IPS-18a (cell line): ENCODE measurements at regions not wholly inside any gene's neighbourhood (a gene's known extent, or its start where the extent isn't known, plus 50 kb on each side); places are given as distances from the start of the nearest gene placed in this dataset.
"Not testable (repeated sequence)": the region's sequence is repeated elsewhere in the genome, so short reads cannot be mapped to it uniquely, and the experiment has no call there.

Experiments used
- H3K27ac ChIP-seq: one replicate; pipeline ENCODE4 v1.5.1; 2013; ENCODE audit warnings: low read length
- H3K27me3 ChIP-seq: one replicate; pipeline ENCODE4 v1.6.1; 2013; ENCODE audit warnings: mild to moderate bottlenecking, low read length; ENCODE audit not compliant: control insufficient read depth, insufficient read depth
- H3K36me3 ChIP-seq: one replicate; pipeline ENCODE4 v1.6.1; 2013; ENCODE audit warnings: low read depth, low read length; ENCODE audit not compliant: control insufficient read depth
- H3K4me1 ChIP-seq: one replicate; pipeline ENCODE4 v1.6.1; 2013; ENCODE audit warnings: low read depth, low read length; ENCODE audit not compliant: control insufficient read depth
- H3K4me3 ChIP-seq: one replicate; pipeline ENCODE4 v1.5.1; 2013; ENCODE audit warnings: low read length
- H3K9ac ChIP-seq: one replicate; pipeline ENCODE4 v1.6.1; 2013; ENCODE audit warnings: mild to moderate bottlenecking, low read length, moderate library complexity
- H3K9me3 ChIP-seq: one replicate; pipeline ENCODE4 v1.6.1; 2013; ENCODE audit warnings: low read depth, low read length; ENCODE audit not compliant: control insufficient read depth

GRCh38 chr13:26485786-26486185 is 71.7 kb upstream of the WASF3 start:
- no peaks in the 10 kb centered on the region for H3K36me3 ChIP-seq
- H3K27ac ChIP-seq = no peak overlapping the region
- no peaks in the 10 kb centered on the region for H3K4me1 ChIP-seq
- H3K27me3 ChIP-seq = no peaks in the 10 kb centered on the region
- H3K9ac ChIP-seq = no peak overlapping the region
- H3K9me3 ChIP-seq = no peaks in the 10 kb centered on the region
- no peak overlapping the region for H3K4me3 ChIP-seq

- Histone ChIP-seq H3K9me3 (no peaks in the 10 kb centered on the region), H3K9ac (no peak overlapping the region), H3K4me1 (no peaks in the 10 kb centered on the region), H3K27me3 (no peaks in the 10 kb centered on the region), H3K4me3 (no peak overlapping the region), H3K27ac (no peak overlapping the region), H3K36me3 (no peaks in the 10 kb centered on the region)
Observed at GRCh38 chr13:26486550-26486949, 70.9 kb upstream of the WASF3 start.

GRCh38 chr13:26487781-26488180 is 69.7 kb upstream of the WASF3 start:
- H3K36me3 ChIP-seq = no peaks in the 10 kb centered on the region
- no peak overlapping the region for H3K27ac ChIP-seq
- no peak overlapping the region for H3K9ac ChIP-seq
- no peak overlapping the region for H3K4me3 ChIP-seq
- H3K27me3 ChIP-seq = no peaks in the 10 kb centered on the region
- H3K9me3 ChIP-seq = no peaks in the 10 kb centered on the region
- no peaks in the 10 kb centered on the region for H3K4me1 ChIP-seq

GRCh38 chr13:26488236-26489003 is 69.1 kb upstream of the WASF3 start:
- Histone ChIP-seq H3K4me1 (no peaks in the 10 kb centered on the region), H3K27me3 (no peaks in the 10 kb centered on the region), H3K36me3 (no peaks in the 10 kb centered on the region), H3K27ac (no peak overlapping the region), H3K9me3 (no peaks in the 10 kb centered on the region), H3K4me3 (no peak overlapping the region), H3K9ac (no peak overlapping the region)

- not testable (repeated sequence) for H3K27me3 ChIP-seq, H3K36me3 ChIP-seq, H3K27ac ChIP-seq, H3K9me3 ChIP-seq, H3K9ac ChIP-seq, H3K4me3 ChIP-seq, H3K4me1 ChIP-seq
Observed at GRCh38 chr13:26492301-26492700, 65.2 kb upstream of the WASF3 start.

- Histone ChIP-seq H3K27me3 (no peaks in the 10 kb centered on the region), H3K4me3 (no peak overlapping the region), H3K9ac (no peak overlapping the region), H3K36me3 (no peaks in the 10 kb centered on the region), H3K9me3 (no peaks in the 10 kb centered on the region), H3K27ac (no peak overlapping the region), H3K4me1 (no peaks in the 10 kb centered on the region)
Observed at GRCh38 chr13:26494571-26495195, 62.8 kb upstream of the WASF3 start.

GRCh38 chr13:26495750-26496149 is 61.7 kb upstream of the WASF3 start:
- no peak overlapping the region for H3K27ac ChIP-seq
- no peaks in the 10 kb centered on the region for H3K4me1 ChIP-seq
- H3K27me3 ChIP-seq = no peaks in the 10 kb centered on the region
- H3K4me3 ChIP-seq = no peak overlapping the region
- H3K36me3 ChIP-seq = no peaks in the 10 kb centered on the region
- H3K9ac ChIP-seq = no peak overlapping the region
- no peaks in the 10 kb centered on the region for H3K9me3 ChIP-seq

GRCh38 chr13:26497968-26498511 is 59.4 kb upstream of the WASF3 start:
- Histone ChIP-seq H3K9ac (no peak overlapping the region), H3K36me3 (no peaks in the 10 kb centered on the region), H3K4me1 (peaks cover 3% of the 10 kb centered on the region)

GRCh38 chr13:26498656-26499601 is 58.6 kb upstream of the WASF3 start:
- no peak overlapping the region for H3K4me3 ChIP-seq
- no peaks in the 10 kb centered on the region for H3K9me3 ChIP-seq
- H3K36me3 ChIP-seq = no peaks in the 10 kb centered on the region
- H3K4me1 ChIP-seq = peaks cover 7% of the 10 kb centered on the region
- H3K27ac ChIP-seq = no peak overlapping the region
- H3K27me3 ChIP-seq = no peaks in the 10 kb centered on the region
- no peak overlapping the region for H3K9ac ChIP-seq

More at GRCh38 chr13:26497968-26498511, 59.4 kb upstream of the WASF3 start:
- Histone ChIP-seq H3K9me3 (no peaks in the 10 kb centered on the region), H3K27me3 (no peaks in the 10 kb centered on the region), H3K27ac (no peak overlapping the region), H3K4me3 (no peak overlapping the region)

- Histone ChIP-seq H3K9me3 (no peaks in the 10 kb centered on the region), H3K4me3 (no peak overlapping the region), H3K4me1 (peaks cover 7% of the 10 kb centered on the region), H3K27me3 (no peaks in the 10 kb centered on the region), H3K36me3 (no peaks in the 10 kb centered on the region), H3K9ac (no peak overlapping the region), H3K27ac (no peak overlapping the region)
Observed at GRCh38 chr13:26500618-26501320, 56.7 kb upstream of the WASF3 start.

GRCh38 chr13:26501641-26502040 is 55.8 kb upstream of the WASF3 start:
- H3K4me3 ChIP-seq = no peak overlapping the region
- peaks cover 7% of the 10 kb centered on the region for H3K4me1 ChIP-seq
- H3K9ac ChIP-seq = no peak overlapping the region
- no peaks in the 10 kb centered on the region for H3K9me3 ChIP-seq
- H3K27ac ChIP-seq = no peak overlapping the region
- H3K27me3 ChIP-seq = no peaks in the 10 kb centered on the region
- H3K36me3 ChIP-seq = no peaks in the 10 kb centered on the region
